ENCODE measurements at regions not wholly inside any gene's neighbourhood (a gene's known extent, or its start where the extent isn't known, plus 50 kb on each side); places are given as distances from the start of the nearest gene placed in this dataset.

- Histone ChIP-seq H3K36me3 (no peaks in the 10 kb centered on the region), H3K4me3 (no peak overlapping the region), H3K4me1 (ENCODE audit: control insufficient read depth in 1 of 2, low read depth in 2 of 2) (no peaks in the 10 kb centered on the region), H3K27ac (no peak overlapping the region), H3K9me3 (no peaks in the 10 kb centered on the region), H3K27me3 (replicated peaks; ENCODE audit: insufficient read depth) (no peaks in the 10 kb centered on the region)
- ATAC-seq (ENCODE audit: insufficient number of reproducible peaks, low FRiP score, low read depth) (no peak), DNase-seq (ENCODE audit: low spot score) (no peak)
- TF ChIP-seq, protein P1, sequence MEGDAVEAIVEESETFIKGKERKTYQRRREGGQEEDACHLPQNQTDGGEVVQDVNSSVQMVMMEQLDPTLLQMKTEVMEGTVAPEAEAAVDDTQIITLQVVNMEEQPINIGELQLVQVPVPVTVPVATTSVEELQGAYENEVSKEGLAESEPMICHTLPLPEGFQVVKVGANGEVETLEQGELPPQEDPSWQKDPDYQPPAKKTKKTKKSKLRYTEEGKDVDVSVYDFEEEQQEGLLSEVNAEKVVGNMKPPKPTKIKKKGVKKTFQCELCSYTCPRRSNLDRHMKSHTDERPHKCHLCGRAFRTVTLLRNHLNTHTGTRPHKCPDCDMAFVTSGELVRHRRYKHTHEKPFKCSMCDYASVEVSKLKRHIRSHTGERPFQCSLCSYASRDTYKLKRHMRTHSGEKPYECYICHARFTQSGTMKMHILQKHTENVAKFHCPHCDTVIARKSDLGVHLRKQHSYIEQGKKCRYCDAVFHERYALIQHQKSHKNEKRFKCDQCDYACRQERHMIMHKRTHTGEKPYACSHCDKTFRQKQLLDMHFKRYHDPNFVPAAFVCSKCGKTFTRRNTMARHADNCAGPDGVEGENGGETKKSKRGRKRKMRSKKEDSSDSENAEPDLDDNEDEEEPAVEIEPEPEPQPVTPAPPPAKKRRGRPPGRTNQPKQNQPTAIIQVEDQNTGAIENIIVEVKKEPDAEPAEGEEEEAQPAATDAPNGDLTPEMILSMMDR (IDR thresholded peaks at IDR 0.05) = no peak
These were observed 1170.8 kb downstream of the TBC1D22A start for GRCh38 chr22:47933226-47933625.

DNA sequence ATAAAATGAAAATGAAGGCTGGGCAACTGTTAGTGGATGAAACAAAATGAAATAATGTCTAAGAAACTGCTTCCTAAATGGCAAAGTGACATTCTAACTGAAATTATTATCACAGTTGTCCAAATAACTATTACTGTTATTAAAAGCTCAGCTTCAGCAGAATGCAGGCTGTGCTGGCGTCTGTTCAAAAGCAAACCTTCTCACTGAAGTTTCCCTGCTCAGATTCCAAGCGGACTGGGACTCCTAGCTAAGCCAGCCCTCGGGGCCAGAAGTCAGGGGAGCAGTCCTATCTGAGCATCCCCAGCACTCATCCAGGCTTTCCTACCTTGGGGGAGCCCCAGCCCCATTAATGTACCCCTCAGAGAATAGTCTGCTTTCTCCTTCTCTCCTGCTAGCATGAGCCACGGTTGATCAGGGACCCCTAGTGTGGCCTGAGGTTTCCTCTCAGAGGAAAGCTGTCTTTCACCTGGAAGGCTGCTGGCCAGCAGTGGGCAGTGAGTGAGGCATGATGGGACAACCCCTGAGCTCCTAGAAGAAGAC, 1167.3 kb downstream of the TBC1D22A start:
- DNase-seq (ENCODE audit: low spot score) (no peak), ATAC-seq (ENCODE audit: insufficient number of reproducible peaks, low FRiP score, low read depth) (no peak)
- Histone ChIP-seq H3K9me3 (no peaks in the 10 kb centered on the region), H3K27ac (no peak overlapping the region), H3K27me3 (replicated peaks; ENCODE audit: insufficient read depth) (no peaks in the 10 kb centered on the region), H3K4me1 (ENCODE audit: control insufficient read depth in 1 of 2, low read depth in 2 of 2) (no peaks in the 10 kb centered on the region), H3K4me3 (no peak overlapping the region), H3K36me3 (no peaks in the 10 kb centered on the region)
- TF ChIP-seq, protein P1 (IDR thresholded peaks at IDR 0.05) = no peak

DNA sequence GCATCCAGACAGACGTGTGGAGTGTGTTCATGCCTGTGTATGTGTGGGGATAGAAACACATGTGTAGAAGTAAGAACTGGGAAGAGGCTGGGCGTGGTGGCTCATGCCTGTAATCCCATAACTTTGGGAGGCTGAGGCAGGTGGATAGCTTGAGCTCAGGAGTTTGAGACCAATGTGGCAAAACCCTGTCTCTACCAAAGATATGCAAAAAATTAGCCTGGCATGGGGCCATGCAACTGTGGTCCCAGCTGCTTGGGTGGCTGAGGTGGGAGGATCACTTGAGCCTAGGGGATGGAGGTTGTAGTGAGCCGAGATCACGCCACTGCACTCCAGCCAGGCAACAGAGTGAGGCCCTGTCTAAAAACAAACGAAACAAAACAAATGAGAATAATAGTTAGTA, 1166.6 kb downstream of the TBC1D22A start:
- Histone ChIP-seq H3K27me3 (replicated peaks; ENCODE audit: insufficient read depth) (no peaks in the 10 kb centered on the region), H3K9me3 (no peaks in the 10 kb centered on the region), H3K4me3 (no peak overlapping the region), H3K4me1 (ENCODE audit: control insufficient read depth in 1 of 2, low read depth in 2 of 2) (no peaks in the 10 kb centered on the region), H3K36me3 (no peaks in the 10 kb centered on the region), H3K27ac (no peak overlapping the region)
- no peak for DNase-seq (ENCODE audit: low spot score)
- TF ChIP-seq, protein P1 (IDR thresholded peaks at IDR 0.05) = no peak
- ATAC-seq (ENCODE audit: insufficient number of reproducible peaks, low FRiP score, low read depth) = no peak

- Histone ChIP-seq H3K27ac (no peak overlapping the region), H3K4me1 (ENCODE audit: control insufficient read depth in 1 of 2, low read depth in 2 of 2) (no peaks in the 10 kb centered on the region), H3K9me3 (no peaks in the 10 kb centered on the region), H3K27me3 (replicated peaks; ENCODE audit: insufficient read depth) (no peaks in the 10 kb centered on the region), H3K4me3 (no peak overlapping the region), H3K36me3 (no peaks in the 10 kb centered on the region)
- ATAC-seq (ENCODE audit: insufficient number of reproducible peaks, low FRiP score, low read depth) = no peak
- no peak for DNase-seq (ENCODE audit: low spot score)
- TF ChIP-seq, protein P1 (IDR thresholded peaks at IDR 0.05) = no peak
These were observed 1166.2 kb downstream of the TBC1D22A start for GRCh38 chr22:47928631-47929030.

DNA sequence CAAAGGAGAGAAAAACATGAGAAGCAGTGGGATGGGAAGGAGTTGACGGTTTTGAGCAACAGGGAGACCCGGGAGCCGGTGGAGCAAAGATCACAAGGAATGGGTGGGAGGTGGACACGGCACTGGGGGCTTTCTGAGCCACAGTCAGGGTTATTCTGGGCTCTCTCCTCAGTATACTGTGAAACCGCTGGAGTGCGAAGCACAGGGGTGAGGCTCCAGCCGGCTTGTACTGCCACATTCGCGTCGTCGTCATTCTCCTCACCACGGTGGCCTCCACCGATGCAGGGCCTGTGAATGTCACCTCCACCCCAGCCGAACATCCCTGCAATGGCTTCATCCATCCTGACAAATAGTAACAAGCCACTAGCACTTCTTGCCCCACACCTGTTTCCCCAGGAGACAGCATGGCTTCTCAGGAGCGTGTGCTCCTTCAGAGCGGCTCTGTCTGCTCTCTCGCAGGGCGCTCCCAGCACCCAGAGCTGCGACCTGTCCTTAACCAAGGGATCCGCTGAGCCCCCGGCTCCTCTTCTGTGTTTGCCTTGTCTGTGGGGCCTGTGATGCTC, 1165.3 kb downstream of the TBC1D22A start:
- H3K27ac ChIP-seq = no peak overlapping the region
- DNase-seq (ENCODE audit: low spot score) (no peak), ATAC-seq (ENCODE audit: insufficient number of reproducible peaks, low FRiP score, low read depth) (no peak)
- H3K4me1 ChIP-seq (ENCODE audit: control insufficient read depth in 1 of 2, low read depth in 2 of 2) = no peaks in the 10 kb centered on the region
- H3K36me3 ChIP-seq = no peaks in the 10 kb centered on the region
- no peaks in the 10 kb centered on the region for H3K27me3 ChIP-seq (replicated peaks; ENCODE audit: insufficient read depth)
- H3K9me3 ChIP-seq = no peaks in the 10 kb centered on the region
- TF ChIP-seq, protein P1 (IDR thresholded peaks at IDR 0.05) = no peak
- H3K4me3 ChIP-seq = no peak overlapping the region
